A549 (cell line): ENCODE measurements at regions not wholly inside any gene's neighbourhood (a gene's known extent, or its start where the extent isn't known, plus 50 kb on each side); places are given as distances from the start of the nearest gene placed in this dataset.
A peak's percentile ranks its signal among the peaks of the same experiment; 100 is the strongest.

Source experiments
- ATAC-seq, 2 experiments: fragments of 200-7000 bp in 1 of 2; fragments of >200 bp in 1 of 2; cut with Nextera tagmentation in 1 of 2; cut with Tn5 transposase in 1 of 2; 3 replicates each; pipeline versions ENCODE4 v1.8.0 to v1.9.1; 2018 to 2020; ENCODE audit warnings: mild to moderate bottlenecking in 1 of 2, moderate library complexity in 1 of 2
- CTCF ChIA-PET: fragments of 300-600 bp; sonication (Branson Sonifier 250); formaldehyde crosslinking; extraction: SDS; loops from one replicate; lab custom pipeline; 2021; ENCODE audit warnings: antibody characterized with exemption, inconsistent platforms; lab: Yijun Ruan, JAX
- POLR2A ChIA-PET: fragments of 350-600 bp; formaldehyde crosslinking; extraction: SDS; loops from one replicate; lab custom pipeline; 2021; ENCODE audit warnings: antibody characterized with exemption, inconsistent platforms; lab: Yijun Ruan, JAX
- DNase-seq, 2 experiments: peaks; one replicate each; pipeline versions ENCODE4 v3.0.0 to v3.0.0-alpha.2; 2011 to 2016; ENCODE audit warnings: low read depth in 1 of 2, low spot score in 1 of 2
- FAIRE-seq: peaks from 2 replicates; lab custom pipeline; 2011; peaks lifted over from hg19 to GRCh38; lab: Jason Lieb, UNC
- H3K27ac ChIP-seq, 2 experiments: fragments of >200 bp; sonication (Bioruptor Twin); formaldehyde crosslinking; 3 replicates each; pipeline ENCODE4 v1.5.1; 2016 to 2017
- H3K4me1 ChIP-seq: fragments of >200 bp; sonication (Bioruptor Twin); formaldehyde crosslinking; 3 replicates; pipeline ENCODE4 v1.6.1; 2016
- H3K4me2 ChIP-seq: fragments of >200 bp; sonication (Bioruptor Twin); formaldehyde crosslinking; 3 replicates; pipeline ENCODE4 v1.6.1; 2016
- H3K4me3 ChIP-seq: fragments of >200 bp; sonication (Bioruptor Twin); formaldehyde crosslinking; 3 replicates; pipeline ENCODE4 v1.5.1; 2016
- H3K9me3 ChIP-seq: fragments of >200 bp; sonication (Bioruptor Twin); formaldehyde crosslinking; 3 replicates; pipeline ENCODE4 v1.6.1; 2016
- BHLHE40 ChIP-seq: IDR thresholded peaks from 2 replicates; pipeline ENCODE4 v1.6.1; 2012; ENCODE audit warnings: low read depth, low read length, inconsistent platforms
- CBX2 ChIP-seq: fragments of 200-600 bp; sonication (generic); IDR thresholded peaks from 2 replicates; pipeline ENCODE4 v1.6.1; 2016; ENCODE audit warnings: low read depth, mild to moderate bottlenecking, borderline replicate concordance
- CBX8 ChIP-seq: fragments of 200-600 bp; sonication (generic); IDR thresholded peaks from 2 replicates; pipeline ENCODE4 v1.6.1; 2016
- CEBPB ChIP-seq, 2 experiments: fragments of >200 bp in 1 of 2; sonication (Bioruptor Twin) in 1 of 2; formaldehyde crosslinking in 1 of 2; IDR thresholded peaks; 2 replicates each; pipeline ENCODE4 v1.6.1; 2012 to 2016
- EHMT2 ChIP-seq: fragments of 200-600 bp; sonication (generic); IDR thresholded peaks from 2 replicates; pipeline ENCODE4 v1.6.1; 2016; ENCODE audit warnings: antibody characterized with exemption, low read depth, mild to moderate bottlenecking, moderate library complexity
- ESRRA ChIP-seq: fragments of 150-350 bp; IDR thresholded peaks from 2 replicates; pipeline ENCODE4 v1.6.1; 2014; ENCODE audit warnings: mild to moderate bottlenecking, low read length, borderline replicate concordance
- FOXS1 ChIP-seq: fragments of 250-450 bp; sonication (Bioruptor Pico); IDR thresholded peaks from 2 replicates; pipeline ENCODE4 v1.5.0; 2020; ENCODE audit warnings: mild to moderate bottlenecking, moderate library complexity
- GATA3 ChIP-seq: IDR thresholded peaks from 2 replicates; pipeline ENCODE4 v1.6.1; 2012; ENCODE audit warnings: borderline replicate concordance
- HDAC2 ChIP-seq: fragments of 200-600 bp; sonication (generic); IDR thresholded peaks from 2 replicates; pipeline ENCODE4 v1.6.1; 2016
- HOXA7 ChIP-seq: fragments of 250-450 bp; sonication (Bioruptor Pico); IDR thresholded peaks from 2 replicates; pipeline ENCODE4 v1.5.0; 2020; ENCODE audit warnings: mild to moderate bottlenecking, moderate library complexity
- HOXB13 ChIP-seq: fragments of 250-450 bp; sonication (Bioruptor Pico); IDR thresholded peaks from 2 replicates; pipeline ENCODE4 v1.5.0; 2020; ENCODE audit warnings: low read depth, mild to moderate bottlenecking, moderate library complexity
- HOXB5 ChIP-seq: fragments of 250-450 bp; sonication (Bioruptor Pico); IDR thresholded peaks from 2 replicates; pipeline ENCODE4 v1.5.0; 2020; ENCODE audit warnings: mild to moderate bottlenecking, moderate library complexity
- JUNB ChIP-seq: fragments of >200 bp; sonication (Bioruptor Twin); formaldehyde crosslinking; IDR thresholded peaks from 2 replicates; pipeline ENCODE4 v1.6.1; 2016
- MAFK ChIP-seq: fragments of 450-650 bp; IDR thresholded peaks from 2 replicates; pipeline ENCODE4 v1.6.1; 2014; ENCODE audit not compliant: partially characterized antibody
- MYC ChIP-seq: IDR thresholded peaks from 2 replicates; pipeline ENCODE4 v1.6.1; 2012; ENCODE audit warnings: mild to moderate bottlenecking, inconsistent platforms, low read length, improper control_type of control experiment, borderline replicate concordance
- NPAS2 ChIP-seq: fragments of 250-450 bp; sonication (Bioruptor Pico); IDR thresholded peaks from 2 replicates; pipeline ENCODE4 v1.8.0; 2022; ENCODE audit warnings: mild to moderate bottlenecking, moderate library complexity, borderline replicate concordance
- NR3C1 ChIP-seq: fragments of >200 bp; sonication (Bioruptor Twin); formaldehyde crosslinking; IDR thresholded peaks from 3 replicates; pipeline ENCODE4 v1.6.1; 2017
- PHF8 ChIP-seq: fragments of 200-600 bp; sonication (generic); IDR thresholded peaks from 2 replicates; pipeline ENCODE4 v1.6.1; 2016; ENCODE audit warnings: low read depth, mild to moderate bottlenecking, antibody characterized with exemption, moderate library complexity, borderline replicate concordance
- RAD21 ChIP-seq, 2 experiments: fragments of >200 bp in 1 of 2; sonication (Bioruptor Twin) in 1 of 2; formaldehyde crosslinking in 1 of 2; IDR thresholded peaks in 1 of 2; conservative IDR thresholded peaks in 1 of 2; 2 replicates in 1 of 2; 3 replicates in 1 of 2; pipeline ENCODE4 v1.6.1; 2012 to 2018; ENCODE audit warnings: inconsistent platforms in 1 of 2
- RCOR1 ChIP-seq: fragments of 150-350 bp; IDR thresholded peaks from 2 replicates; pipeline ENCODE4 v1.6.1; 2014; ENCODE audit warnings: antibody characterized with exemption, low read length, low read depth
- SREBF2 ChIP-seq: fragments of 450-650 bp; IDR thresholded peaks from 2 replicates; pipeline ENCODE4 v1.6.1; 2014; ENCODE audit warnings: mild to moderate bottlenecking, moderate library complexity
- TFCP2L1 ChIP-seq: fragments of 250-450 bp; sonication (Bioruptor Pico); IDR thresholded peaks from 2 replicates; pipeline ENCODE4 v1.5.0; 2021; ENCODE audit warnings: mild to moderate bottlenecking
- TP53 ChIP-seq: fragments of 250-450 bp; sonication (Bioruptor Pico); IDR thresholded peaks from 2 replicates; pipeline ENCODE4 v1.5.0; 2021; ENCODE audit warnings: mild to moderate bottlenecking, moderate library complexity
- ZFP36 ChIP-seq: fragments of 450-650 bp; IDR thresholded peaks from 2 replicates; pipeline ENCODE4 v1.6.1; 2014; ENCODE audit warnings: borderline replicate concordance; ENCODE audit not compliant: partially characterized antibody
- WGBS: methylation state at CpG from one replicate; pipeline ENCODE4 v1.1.6; 2017; ENCODE audit errors: missing lambda C conversion rate; 5-methylcytosine and 5-hydroxymethylcytosine counted together
- TF ChIP-seq, protein P1 (sequence below): fragments of 450-650 bp; IDR thresholded peaks from 2 replicates; pipeline ENCODE4 v1.6.1; 2014; ENCODE audit warnings: antibody characterized with exemption
- TF ChIP-seq, protein P2 (sequence below): fragments of 250-450 bp; sonication (Bioruptor Pico); IDR thresholded peaks from 2 replicates; pipeline ENCODE4 v1.5.0; 2020; ENCODE audit warnings: low read depth, mild to moderate bottlenecking, moderate library complexity
- TF ChIP-seq, protein P3 (sequence below): fragments of >200 bp; sonication (Bioruptor Twin); formaldehyde crosslinking; IDR thresholded peaks from 2 replicates; pipeline ENCODE4 v1.6.1; 2016
- TF ChIP-seq, protein P4 (sequence below): fragments of >200 bp; sonication (Bioruptor Twin); formaldehyde crosslinking; IDR thresholded peaks from 3 replicates; pipeline ENCODE4 v1.5.1; 2016
- TF ChIP-seq, protein P5 (sequence below): IDR thresholded peaks from 2 replicates; pipeline ENCODE4 v1.6.1; 2012; ENCODE audit warnings: low read depth, borderline replicate concordance

DNA sequence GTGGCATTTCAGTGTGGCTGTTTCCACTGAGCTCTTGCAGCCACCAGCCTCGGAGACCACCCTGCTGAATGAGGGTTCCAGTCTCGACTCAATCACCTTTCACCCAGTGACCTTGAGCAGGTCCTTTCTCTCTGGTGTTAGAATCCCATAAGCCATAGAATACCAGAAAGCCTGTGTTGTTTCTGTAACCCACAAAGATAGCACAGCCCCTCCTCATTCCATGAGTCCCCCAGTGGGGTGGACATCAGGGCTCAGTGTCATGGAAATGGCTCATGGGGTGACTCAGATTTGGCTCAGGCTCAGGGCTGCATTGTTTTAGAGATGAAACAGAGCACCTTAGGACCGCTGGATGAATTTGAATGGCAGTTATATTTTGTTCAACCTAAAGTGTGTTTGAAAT lies 171.5 kb downstream of the PTPN11 start:
- CTCF ChIA-PET: interaction anchor here (0.6 kb wide), 1 partner anchor 442 kb away, joined by 3 read pairs; no protein-coding TSS in a partner anchor
- no peak for ATAC-seq

DNA sequence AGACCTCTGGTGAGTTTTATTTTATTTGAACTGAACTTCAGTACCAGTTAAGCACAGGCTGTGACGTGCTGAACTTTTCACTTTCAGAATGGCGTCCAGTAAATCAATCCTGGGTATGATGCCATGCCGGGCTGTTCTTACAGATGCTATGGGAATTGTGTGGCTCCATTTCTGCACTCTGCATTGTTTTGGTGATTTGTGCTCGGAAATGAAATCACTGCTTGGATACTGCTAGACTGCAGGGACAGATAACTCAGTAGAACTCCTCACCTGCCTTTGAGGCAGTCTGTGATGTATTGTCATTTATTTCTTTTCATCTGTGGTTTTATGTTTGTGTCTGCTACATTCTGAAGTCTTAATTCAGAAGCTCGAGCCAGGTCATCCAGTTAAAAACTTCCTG lies 172.7 kb downstream of the PTPN11 start:
- FAIRE-seq: no peak

More for the DNA sequence above, 171.5 kb downstream of the PTPN11 start:
- TF ChIP-seq NPAS2 (CRISPR knock-in tag): no peak
- no peak for TF ChIP-seq GATA3
- TF ChIP-seq HOXA7 (CRISPR knock-in tag): no peak
- TF ChIP-seq RCOR1: no peak
- TF ChIP-seq TP53 (CRISPR knock-in tag): no peak
- H3K9me3 ChIP-seq: peaks cover 4% of the 10 kb centered on the region; the same call in 2 of the 3 replicates
- no peak overlapping the region for H3K27ac ChIP-seq
- POLR2A ChIA-PET: no interaction called here
- no peak for DNase-seq
- no peak overlapping the region for H3K4me2 ChIP-seq
- FAIRE-seq: no peak
- no peak overlapping the region for H3K4me3 ChIP-seq
- WGBS: 9% methylated on average over 3 of the region's 3 CpGs
- no peaks in the 10 kb centered on the region for H3K4me1 ChIP-seq

DNA sequence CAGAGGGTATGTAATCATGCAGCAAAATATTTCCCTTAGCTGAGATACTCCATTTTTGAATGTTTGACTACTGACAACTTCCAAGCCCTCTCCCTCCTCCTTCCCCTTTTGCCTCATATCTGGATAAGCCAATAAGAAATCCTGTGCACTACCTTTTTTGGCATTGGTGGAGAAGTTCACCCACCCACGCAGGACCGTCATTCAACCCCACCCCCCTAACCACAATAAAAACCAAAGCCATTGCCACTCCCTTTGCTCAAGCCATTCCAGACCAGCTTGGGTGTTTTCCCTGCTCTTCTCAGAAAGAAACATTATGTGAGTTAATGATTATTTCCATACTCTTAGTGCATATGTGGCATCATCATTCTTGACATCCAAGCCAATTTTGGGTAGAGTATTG lies 176.7 kb downstream of the PTPN11 start:
- ChIA-PET POLR2A (no interaction called here), CTCF (no interaction called here)
- ATAC-seq (no peak), DNase-seq (no peak), FAIRE-seq (no peak)
- no peak overlapping the region for H3K27ac ChIP-seq
- TF ChIP-seq, protein P1, sequence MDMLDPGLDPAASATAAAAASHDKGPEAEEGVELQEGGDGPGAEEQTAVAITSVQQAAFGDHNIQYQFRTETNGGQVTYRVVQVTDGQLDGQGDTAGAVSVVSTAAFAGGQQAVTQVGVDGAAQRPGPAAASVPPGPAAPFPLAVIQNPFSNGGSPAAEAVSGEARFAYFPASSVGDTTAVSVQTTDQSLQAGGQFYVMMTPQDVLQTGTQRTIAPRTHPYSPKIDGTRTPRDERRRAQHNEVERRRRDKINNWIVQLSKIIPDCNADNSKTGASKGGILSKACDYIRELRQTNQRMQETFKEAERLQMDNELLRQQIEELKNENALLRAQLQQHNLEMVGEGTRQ: no peak
- TF ChIP-seq, protein P2, sequence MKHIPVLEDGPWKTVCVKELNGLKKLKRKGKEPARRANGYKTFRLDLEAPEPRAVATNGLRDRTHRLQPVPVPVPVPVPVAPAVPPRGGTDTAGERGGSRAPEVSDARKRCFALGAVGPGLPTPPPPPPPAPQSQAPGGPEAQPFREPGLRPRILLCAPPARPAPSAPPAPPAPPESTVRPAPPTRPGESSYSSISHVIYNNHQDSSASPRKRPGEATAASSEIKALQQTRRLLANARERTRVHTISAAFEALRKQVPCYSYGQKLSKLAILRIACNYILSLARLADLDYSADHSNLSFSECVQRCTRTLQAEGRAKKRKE (CRISPR knock-in tag): no peak
- no peak for TF ChIP-seq ESRRA
- no peak for TF ChIP-seq RAD21 (conservative IDR thresholded peaks at IDR 0.05 in 1 of 2, IDR thresholded peaks at IDR 0.05 in 1 of 2)
- no peak for TF ChIP-seq HOXB5 (CRISPR knock-in tag)
- TF ChIP-seq CEBPB (IDR thresholded peaks at IDR 0.05): no peak
- TF ChIP-seq CBX2: no peak
- no peak for TF ChIP-seq MYC
- TF ChIP-seq, protein P3, sequence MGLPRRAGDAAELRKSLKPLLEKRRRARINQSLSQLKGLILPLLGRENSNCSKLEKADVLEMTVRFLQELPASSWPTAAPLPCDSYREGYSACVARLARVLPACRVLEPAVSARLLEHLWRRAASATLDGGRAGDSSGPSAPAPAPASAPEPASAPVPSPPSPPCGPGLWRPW: no peak
- TF ChIP-seq ZFP36: no peak
- TF ChIP-seq, protein P4, sequence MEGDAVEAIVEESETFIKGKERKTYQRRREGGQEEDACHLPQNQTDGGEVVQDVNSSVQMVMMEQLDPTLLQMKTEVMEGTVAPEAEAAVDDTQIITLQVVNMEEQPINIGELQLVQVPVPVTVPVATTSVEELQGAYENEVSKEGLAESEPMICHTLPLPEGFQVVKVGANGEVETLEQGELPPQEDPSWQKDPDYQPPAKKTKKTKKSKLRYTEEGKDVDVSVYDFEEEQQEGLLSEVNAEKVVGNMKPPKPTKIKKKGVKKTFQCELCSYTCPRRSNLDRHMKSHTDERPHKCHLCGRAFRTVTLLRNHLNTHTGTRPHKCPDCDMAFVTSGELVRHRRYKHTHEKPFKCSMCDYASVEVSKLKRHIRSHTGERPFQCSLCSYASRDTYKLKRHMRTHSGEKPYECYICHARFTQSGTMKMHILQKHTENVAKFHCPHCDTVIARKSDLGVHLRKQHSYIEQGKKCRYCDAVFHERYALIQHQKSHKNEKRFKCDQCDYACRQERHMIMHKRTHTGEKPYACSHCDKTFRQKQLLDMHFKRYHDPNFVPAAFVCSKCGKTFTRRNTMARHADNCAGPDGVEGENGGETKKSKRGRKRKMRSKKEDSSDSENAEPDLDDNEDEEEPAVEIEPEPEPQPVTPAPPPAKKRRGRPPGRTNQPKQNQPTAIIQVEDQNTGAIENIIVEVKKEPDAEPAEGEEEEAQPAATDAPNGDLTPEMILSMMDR: no peak
- no peak for TF ChIP-seq HOXB13 (CRISPR knock-in tag)
- no peak for TF ChIP-seq NR3C1
- TF ChIP-seq, protein P5, sequence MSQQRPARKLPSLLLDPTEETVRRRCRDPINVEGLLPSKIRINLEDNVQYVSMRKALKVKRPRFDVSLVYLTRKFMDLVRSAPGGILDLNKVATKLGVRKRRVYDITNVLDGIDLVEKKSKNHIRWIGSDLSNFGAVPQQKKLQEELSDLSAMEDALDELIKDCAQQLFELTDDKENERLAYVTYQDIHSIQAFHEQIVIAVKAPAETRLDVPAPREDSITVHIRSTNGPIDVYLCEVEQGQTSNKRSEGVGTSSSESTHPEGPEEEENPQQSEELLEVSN: no peak
- no peak for TF ChIP-seq HDAC2
- TF ChIP-seq EHMT2: no peak
- no peak for TF ChIP-seq JUNB
- TF ChIP-seq GATA3: no peak
- no peak for TF ChIP-seq MAFK
- WGBS: 3% methylated on average over 2 of the region's 2 CpGs
- H3K4me2 ChIP-seq: no peak overlapping the region
- peaks cover 11% of the 10 kb centered on the region for H3K9me3 ChIP-seq
- peaks cover 8% of the 10 kb centered on the region; the same call in 2 of the 3 replicates for H3K4me1 ChIP-seq
- H3K4me3 ChIP-seq: no peak overlapping the region

More for the DNA sequence above, 172.7 kb downstream of the PTPN11 start:
- Histone ChIP-seq H3K4me1 (no peaks in the 10 kb centered on the region), H3K9me3 (peaks cover 7% of the 10 kb centered on the region; the same call in 2 of the 3 replicates), H3K27ac (no peak overlapping the region), H3K4me3 (no peak overlapping the region), H3K4me2 (peak overlapping the region; percentile 22; the same call in 1 of the 3 replicates)
- ChIA-PET CTCF (no interaction called here), POLR2A (no interaction called here)
- DNase-seq: no peak
- TF ChIP-seq PHF8: no peak
- no peak for TF ChIP-seq TFCP2L1 (CRISPR knock-in tag)
- TF ChIP-seq CBX8: no peak
- TF ChIP-seq CBX2: no peak
- TF ChIP-seq SREBF2: no peak
- no peak for TF ChIP-seq FOXS1 (CRISPR knock-in tag)
- TF ChIP-seq, protein P2 (CRISPR knock-in tag): no peak
- TF ChIP-seq BHLHE40: no peak
- TF ChIP-seq, all 56 proteins: peak for 0
- WGBS: 25% methylated on average over 5 of the region's 5 CpGs
- ATAC-seq: no peak
